GM23338 (cell line): ENCODE measurements at regions not wholly inside any gene's neighbourhood (a gene's known extent, or its start where the extent isn't known, plus 50 kb on each side); places are given as distances from the start of the nearest gene placed in this dataset.

Source experiments
- ATAC-seq: fragments of 200-7000 bp; cut with Tn5 transposase; 3 replicates; pipeline ENCODE4 v1.9.1; 2020
- DNase-seq: peaks from one replicate; pipeline ENCODE4 v3.0.0-alpha.2; 2015; ENCODE audit warnings: low spot score
- H2AFZ ChIP-seq: fragments of 200-600 bp; sonication (generic); 2 replicates; pipeline ENCODE4 v1.8.0; 2016; ENCODE audit warnings: antibody characterized with exemption, mild to moderate bottlenecking, moderate library complexity
- H3F3A ChIP-seq: fragments of 200-600 bp; sonication (generic); replicated peaks from 2 replicates; pipeline ENCODE4 v1.8.0; 2017; ENCODE audit warnings: antibody characterized with exemption, mixed run types, low read depth
- H3K27ac ChIP-seq: fragments of 200-600 bp; sonication (generic); 2 replicates; pipeline ENCODE4 v1.6.1; 2016; ENCODE audit warnings: low read depth
- H3K27me3 ChIP-seq: fragments of 200-600 bp; sonication (generic); 2 replicates; pipeline ENCODE4 v1.8.0; 2016; ENCODE audit warnings: mild to moderate bottlenecking, mixed run types, moderate library complexity; ENCODE audit not compliant: insufficient read depth
- H3K36me3 ChIP-seq: fragments of 200-600 bp; sonication (generic); 2 replicates; pipeline ENCODE4 v1.8.0; 2016; ENCODE audit warnings: mild to moderate bottlenecking; ENCODE audit not compliant: insufficient read depth
- H3K4me1 ChIP-seq: fragments of 200-600 bp; sonication (generic); 2 replicates; pipeline ENCODE4 v1.8.0; 2016; ENCODE audit warnings: mild to moderate bottlenecking, moderate library complexity; ENCODE audit not compliant: insufficient read depth
- H3K4me2 ChIP-seq: fragments of 200-600 bp; sonication (generic); 2 replicates; pipeline ENCODE4 v1.7.1; 2017; ENCODE audit warnings: mixed run types
- H3K4me3 ChIP-seq: fragments of 200-600 bp; sonication (generic); 2 replicates; pipeline ENCODE4 v1.6.1; 2016; ENCODE audit warnings: mixed run types
- H3K79me2 ChIP-seq: fragments of 200-600 bp; sonication (generic); replicated peaks from 2 replicates; pipeline ENCODE4 v1.8.0; 2017; ENCODE audit warnings: mild to moderate bottlenecking; ENCODE audit not compliant: insufficient read depth
- H3K9me2 ChIP-seq: fragments of 200-600 bp; sonication (generic); 2 replicates; pipeline ENCODE4 v1.8.0; 2017; ENCODE audit not compliant: insufficient read depth
- H4K20me1 ChIP-seq: fragments of 200-600 bp; sonication (generic); replicated peaks from 2 replicates; pipeline ENCODE4 v1.8.0; 2017; ENCODE audit warnings: mild to moderate bottlenecking; ENCODE audit not compliant: insufficient read depth
- H3K27ac Mint-ChIP-seq: 2 replicates; pipeline ENCODE4 v1.8.0; 2020; ENCODE audit warnings: inconsistent platforms, mild to moderate bottlenecking, moderate library complexity, mixed read lengths
- H3K27me3 Mint-ChIP-seq: 3 replicates; pipeline ENCODE4 v1.8.0; 2022; ENCODE audit warnings: low read depth, mild to moderate bottlenecking, moderate library complexity, mixed read lengths, inconsistent platforms; ENCODE audit not compliant: insufficient read depth, poor library complexity
- H3K36me3 Mint-ChIP-seq: 3 replicates; pipeline ENCODE4 v1.8.0; 2021; ENCODE audit warnings: low read depth, mild to moderate bottlenecking, inconsistent platforms, moderate library complexity, mixed read lengths
- H3K4me1 Mint-ChIP-seq: 3 replicates; pipeline ENCODE4 v1.8.0; 2020; ENCODE audit warnings: mild to moderate bottlenecking, inconsistent platforms, mixed read lengths
- H3K4me3 Mint-ChIP-seq: 3 replicates; pipeline ENCODE4 v1.8.0; 2021; ENCODE audit warnings: moderate library complexity, mild to moderate bottlenecking, inconsistent platforms, mixed read lengths
- H3K9me3 Mint-ChIP-seq: 3 replicates; pipeline ENCODE4 v1.8.0; 2020; ENCODE audit warnings: moderate library complexity, mild to moderate bottlenecking, inconsistent platforms, mixed read lengths
- CREB1 ChIP-seq: fragments of 250-450 bp; sonication (Bioruptor Pico); IDR thresholded peaks from 2 replicates; pipeline ENCODE4 v1.5.0; 2020; ENCODE audit warnings: low read depth, mild to moderate bottlenecking, moderate library complexity
- CTCF ChIP-seq, 2 experiments: fragments of 200-600 bp in 1 of 2; sonication (generic) in 1 of 2; conservative IDR thresholded peaks; 2 replicates each; pipeline versions ENCODE4 v1.5.1 to v1.6.1; 2016 to 2017; ENCODE audit warnings: antibody characterized with exemption in 2 of 2, low read depth in 2 of 2, mild to moderate bottlenecking in 2 of 2, moderate library complexity in 1 of 2
- ETS1 ChIP-seq: IDR thresholded peaks from 2 replicates; pipeline ENCODE4 v1.6.1; 2016; ENCODE audit warnings: antibody characterized with exemption
- EZH2 ChIP-seq: fragments of 200-600 bp; sonication (generic); IDR thresholded peaks from one replicate; pipeline ENCODE4 v1.8.0; 2017; ENCODE audit warnings: antibody characterized with exemption, mild to moderate bottlenecking, low read depth; ENCODE audit not compliant: unreplicated experiment
- EZH2phosphoT487 ChIP-seq: fragments of 200-600 bp; sonication (generic); IDR thresholded peaks from one replicate; pipeline ENCODE4 v1.8.1; 2018; ENCODE audit warnings: antibody characterized with exemption; ENCODE audit not compliant: unreplicated experiment
- JUNB ChIP-seq: IDR thresholded peaks from one replicate; pipeline ENCODE4 v1.6.1; 2016; ENCODE audit warnings: antibody characterized with exemption; ENCODE audit not compliant: unreplicated experiment
- NANOG ChIP-seq: IDR thresholded peaks from 2 replicates; pipeline ENCODE4 v1.6.1; 2016; ENCODE audit warnings: antibody characterized with exemption, borderline replicate concordance
- POLR2AphosphoS5 ChIP-seq: IDR thresholded peaks from 2 replicates; pipeline ENCODE4 v1.6.1; 2016; ENCODE audit warnings: antibody characterized with exemption, low read depth
- REST ChIP-seq: IDR thresholded peaks from one replicate; pipeline ENCODE4 v1.6.1; 2018; ENCODE audit warnings: antibody characterized with exemption; ENCODE audit not compliant: unreplicated experiment
- STAT1 ChIP-seq: IDR thresholded peaks from one replicate; pipeline ENCODE4 v1.6.1; 2016; ENCODE audit warnings: antibody characterized with exemption; ENCODE audit not compliant: unreplicated experiment
- ZNF114 ChIP-seq: fragments of 250-450 bp; sonication (Bioruptor Pico); IDR thresholded peaks from 2 replicates; pipeline ENCODE4 v1.5.0; 2020; ENCODE audit warnings: mild to moderate bottlenecking, moderate library complexity
- ZNF331 ChIP-seq: fragments of 250-450 bp; sonication (Bioruptor Pico); IDR thresholded peaks from 2 replicates; pipeline ENCODE4 v1.5.0; 2020; ENCODE audit warnings: low read depth, mild to moderate bottlenecking, moderate library complexity
- ZNF462 ChIP-seq: fragments of 250-450 bp; sonication (Bioruptor Pico); IDR thresholded peaks from 2 replicates; pipeline ENCODE4 v1.5.0; 2020; ENCODE audit warnings: mild to moderate bottlenecking, moderate library complexity

GRCh38 chr2:176470713-176471112, 201.5 kb downstream of the MTX2 start:
- Histone ChIP-seq H2AFZ (no peak overlapping the region), H3K4me3 (no peak overlapping the region), H3K9me2 (no peaks in the 10 kb centered on the region), H3K4me2 (no peak overlapping the region), H4K20me1 (no peaks in the 10 kb centered on the region; the same call in 1 of the 2 replicates), H3K27me3 (no peaks in the 10 kb centered on the region), H3F3A (no peaks in the 10 kb centered on the region), H3K4me1 (0 out of 2 replicates have a peak, but pooled peaks cover 10% of the 10 kb centered on the region), H3K27ac (no peak overlapping the region), H3K79me2 (no peaks in the 10 kb centered on the region), H3K36me3 (no peaks in the 10 kb centered on the region)
- Mint-ChIP-seq H3K36me3 (no peaks in the 10 kb centered on the region), H3K9me3 (no peaks in the 10 kb centered on the region), H3K4me3 (no peak overlapping the region), H3K27me3 (peaks cover 5% of the 10 kb centered on the region), H3K27ac (no peak overlapping the region), H3K4me1 (peaks cover 13% of the 10 kb centered on the region)
- ATAC-seq (no peak), DNase-seq (no peak)
- TF ChIP-seq ZNF331 (no peak), ZNF114 (CRISPR knock-in tag) (no peak), CTCF (conservative IDR thresholded peaks at IDR 0.05; ENCODE audit: low read depth in 2 of 2) (no peak), JUNB (no peak), POLR2AphosphoS5 (no peak), EZH2phosphoT487 (no peak), ZNF462 (no peak), REST (no peak), EZH2 (no peak), CREB1 (no peak), NANOG (no peak), STAT1 (no peak), ETS1 (no peak)
